PC-3 (cell line): ENCODE measurements at regions not wholly inside any gene's neighbourhood (a gene's known extent, or its start where the extent isn't known, plus 50 kb on each side); places are given as distances from the start of the nearest gene placed in this dataset.

Experiments
- ATAC-seq: fragments of 200-7000 bp; cut with Tn5 transposase; 2 replicates; pipeline ENCODE4 v1.9.1; 2020; ENCODE audit warnings: mild to moderate bottlenecking, moderate library complexity
- BruUV-seq: library from RNA; stranded (reverse); fragments of 400-500 nt; replicated peaks from 2 replicates; lab custom pipeline; 2021; lab: Mats Ljungman, UMichigan
- CTCF ChIA-PET: fragments of 300-600 bp; sonication (Branson Sonifier 250); formaldehyde crosslinking; loops from one replicate; lab custom pipeline; 2022; ENCODE audit warnings: antibody characterized with exemption; lab: Charles Lee
- POLR2A ChIA-PET: fragments of 300-600 bp; sonication (Branson Sonifier 250); formaldehyde crosslinking; loops from one replicate; lab custom pipeline; 2022; ENCODE audit warnings: antibody characterized with exemption; ENCODE audit not compliant: unreplicated experiment; lab: Charles Lee
- DNase-seq: peaks from one replicate; pipeline ENCODE4 v3.0.0-alpha.2; 2015
- H2AFZ ChIP-seq: fragments of 300-600 bp; sonication (generic); 2 replicates; pipeline ENCODE4 v1.6.0; 2016; ENCODE audit warnings: antibody characterized with exemption, low read length
- H3F3A ChIP-seq: fragments of 300-600 bp; sonication (generic); one replicate; pipeline ENCODE4 v1.6.0; 2017; ENCODE audit warnings: antibody characterized with exemption, low read length, control low read depth, mild to moderate bottlenecking; ENCODE audit not compliant: unreplicated experiment
- H3K27ac ChIP-seq: fragments of 300-600 bp; sonication (generic); 2 replicates; pipeline ENCODE4 v1.5.1; 2016; ENCODE audit warnings: mild to moderate bottlenecking, low read length
- H3K27me3 ChIP-seq: fragments of 300-600 bp; sonication (generic); 2 replicates; pipeline ENCODE4 v1.6.1; 2016; ENCODE audit warnings: low read length, mixed read lengths
- H3K36me3 ChIP-seq: fragments of 300-600 bp; sonication (generic); 2 replicates; pipeline ENCODE4 v1.6.1; 2016; ENCODE audit warnings: low read depth, mixed run types, low read length, mixed read lengths
- H3K4me1 ChIP-seq: fragments of 300-600 bp; sonication (generic); 2 replicates; pipeline ENCODE4 v1.5.1; 2016; ENCODE audit warnings: low read length; ENCODE audit not compliant: insufficient read depth
- H3K4me2 ChIP-seq: fragments of 300-600 bp; sonication (generic); 2 replicates; pipeline ENCODE4 v1.6.0; 2016; ENCODE audit warnings: low read length
- H3K4me3 ChIP-seq: fragments of 300-600 bp; sonication (generic); 2 replicates; pipeline ENCODE4 v1.5.1; 2016; ENCODE audit warnings: mild to moderate bottlenecking, low read length, mixed read lengths
- H3K79me2 ChIP-seq: fragments of 300-600 bp; sonication (generic); 2 replicates; pipeline ENCODE4 v1.6.1; 2017; ENCODE audit warnings: low read length, mixed read lengths
- H3K9ac ChIP-seq: fragments of 300-600 bp; sonication (generic); 2 replicates; pipeline ENCODE4 v1.6.0; 2016; ENCODE audit warnings: mild to moderate bottlenecking, low read length
- H3K9me2 ChIP-seq: fragments of 300-600 bp; sonication (generic); replicated peaks from 2 replicates; pipeline ENCODE4 v1.6.1; 2016; ENCODE audit warnings: mixed run types, low read length, mixed read lengths
- H3K9me3 ChIP-seq: fragments of 300-600 bp; sonication (generic); 2 replicates; pipeline ENCODE4 v1.6.1; 2016; ENCODE audit warnings: low read length, mixed read lengths
- H4K20me1 ChIP-seq: fragments of 300-600 bp; sonication (generic); 2 replicates; pipeline ENCODE4 v1.6.1; 2016; ENCODE audit warnings: low read length, mixed read lengths
- CTCF ChIP-seq: fragments of 300-600 bp; sonication (generic); conservative IDR thresholded peaks from 2 replicates; pipeline ENCODE4 v1.5.1; 2017; ENCODE audit warnings: antibody characterized with exemption, low read depth, mild to moderate bottlenecking, low read length
- EZH2 ChIP-seq: fragments of 300-600 bp; sonication (generic); IDR thresholded peaks from one replicate; pipeline ENCODE4 v1.6.1; 2017; ENCODE audit warnings: antibody characterized with exemption, mild to moderate bottlenecking, low read length; ENCODE audit not compliant: unreplicated experiment
- EZH2phosphoT487 ChIP-seq: fragments of 300-600 bp; sonication (generic); IDR thresholded peaks from 2 replicates; pipeline ENCODE4 v1.6.1; 2018; ENCODE audit warnings: mild to moderate bottlenecking, antibody characterized with exemption, low read length, borderline replicate concordance
- intact Hi-C: fragments of 100-400 bp; cut with micrococcal nuclease; formaldehyde crosslinking; loops from 2 replicates; pipeline ENCODE4 v1.9.0; 2023

GRCh38 chr1:198902655-198903054 is 263.8 kb downstream of the PTPRC start:
- Histone ChIP-seq H3K9ac (no peak overlapping the region), H3K27ac (no peak overlapping the region), H3K9me2 (no peaks in the 10 kb centered on the region), H3K36me3 (peaks cover 6% of the 10 kb centered on the region; the same call in 1 of the 2 replicates), H2AFZ (no peak overlapping the region), H3K79me2 (0 out of 2 replicates have a peak, but pooled peaks cover 4% of the 10 kb centered on the region), H3F3A (no peaks in the 10 kb centered on the region), H3K4me2 (no peak overlapping the region), H3K4me1 (peaks cover 13% of the 10 kb centered on the region; the same call in 1 of the 2 replicates), H3K4me3 (no peak overlapping the region), H3K9me3 (no peaks in the 10 kb centered on the region), H4K20me1 (no peaks in the 10 kb centered on the region), H3K27me3 (no peaks in the 10 kb centered on the region)
- BruUV-seq = no TSS peak
- ATAC-seq (no peak), DNase-seq (no peak)
- TF ChIP-seq CTCF (no peak), EZH2 (no peak), EZH2phosphoT487 (no peak)
- intact Hi-C loops = no loop called here
- CTCF ChIA-PET = no interaction called here
- POLR2A ChIA-PET = no interaction called here

- H3K79me2 ChIP-seq = 0 out of 2 replicates have a peak, but pooled peaks cover 5% of the 10 kb centered on the region
Measured at GRCh38 chr1:198903203-198903602, 264.4 kb downstream of the PTPRC start.

More at GRCh38 chr1:198903203-198903602, 264.4 kb downstream of the PTPRC start:
- Histone ChIP-seq H2AFZ (no peak overlapping the region), H3K9me2 (no peaks in the 10 kb centered on the region), H3K27ac (no peak overlapping the region), H3K36me3 (peaks cover 7% of the 10 kb centered on the region; the same call in 1 of the 2 replicates), H3K9me3 (no peaks in the 10 kb centered on the region), H3F3A (no peaks in the 10 kb centered on the region), H3K27me3 (no peaks in the 10 kb centered on the region), H3K4me2 (no peak overlapping the region), H4K20me1 (no peaks in the 10 kb centered on the region), H3K4me1 (peaks cover 13% of the 10 kb centered on the region; the same call in 1 of the 2 replicates), H3K4me3 (no peak overlapping the region), H3K9ac (no peak overlapping the region)
- no TSS peak for BruUV-seq
- CTCF ChIA-PET = no interaction called here
- TF ChIP-seq CTCF (no peak), EZH2 (no peak), EZH2phosphoT487 (no peak)
- POLR2A ChIA-PET = no interaction called here
- no peak for DNase-seq
- no peak for ATAC-seq
- intact Hi-C loops = no loop called here
